Spinal cord (tissue), 9 donors: ENCODE measurements at regions not wholly inside any gene's neighbourhood (a gene's known extent, or its start where the extent isn't known, plus 50 kb on each side); places are given as distances from the start of the nearest gene placed in this dataset.
A peak's percentile ranks its signal among the peaks of the same experiment; 100 is the strongest.

Experiments
- DNase-seq, 6 donors: peaks; one replicate each; pipeline versions ENCODE4 v3.0.0 to v3.0.0-alpha.2; 2013 to 2015; ENCODE audit warnings: low spot score in 6 of 6, low read depth in 4 of 6
- H3K27ac ChIP-seq: one replicate; pipeline ENCODE4 v1.5.1; 2013; ENCODE audit warnings: low read depth, low read length, control low read depth
- H3K27me3 ChIP-seq: one replicate; pipeline ENCODE4 v1.6.1; 2013; ENCODE audit warnings: low read length; ENCODE audit not compliant: control insufficient read depth, insufficient read depth
- H3K36me3 ChIP-seq: one replicate; pipeline ENCODE4 v1.6.1; 2013; ENCODE audit warnings: low read length; ENCODE audit not compliant: control insufficient read depth, insufficient read depth
- H3K4me1 ChIP-seq: one replicate; pipeline ENCODE4 v1.6.1; 2013; ENCODE audit warnings: low read length; ENCODE audit not compliant: control insufficient read depth, insufficient read depth
- H3K4me3 ChIP-seq: one replicate; pipeline ENCODE4 v1.5.1; 2013; ENCODE audit warnings: low read depth, low read length, control low read depth
- H3K9me3 ChIP-seq: one replicate; pipeline ENCODE4 v1.6.1; 2013; ENCODE audit warnings: low read length; ENCODE audit not compliant: control insufficient read depth, insufficient read depth
- WGBS: methylation state at CpG from one replicate; pipeline ENCODE4 v1.1.5; 2013; ENCODE audit warnings: missing lambda C conversion rate; ENCODE audit not compliant: insufficient coverage; 5-methylcytosine and 5-hydroxymethylcytosine counted together
- donor health status: healthy.

- H3K4me1 ChIP-seq = no peaks in the 10 kb centered on the region
- H3K27me3 ChIP-seq = no peaks in the 10 kb centered on the region
- no peak overlapping the region for H3K4me3 ChIP-seq
- no peak overlapping the region for H3K27ac ChIP-seq
- no peak for DNase-seq
- H3K36me3 ChIP-seq = no peaks in the 10 kb centered on the region
- 91% methylated on average over 15 of the region's 16 CpGs for WGBS
- no peaks in the 10 kb centered on the region for H3K9me3 ChIP-seq
Measured at GRCh38 chr5:98121036-98121936, 652.2 kb upstream of the RGMB start.

- DNase-seq = no peak
- Histone ChIP-seq H3K9me3 (no peaks in the 10 kb centered on the region), H3K27ac (no peak overlapping the region), H3K4me3 (no peak overlapping the region), H3K27me3 (no peaks in the 10 kb centered on the region), H3K4me1 (no peaks in the 10 kb centered on the region), H3K36me3 (no peaks in the 10 kb centered on the region)
- no CpG with 5 or more reads among the region's 2 CpGs for WGBS
Measured at GRCh38 chr5:98128271-98128670, 645.2 kb upstream of the RGMB start.

DNA sequence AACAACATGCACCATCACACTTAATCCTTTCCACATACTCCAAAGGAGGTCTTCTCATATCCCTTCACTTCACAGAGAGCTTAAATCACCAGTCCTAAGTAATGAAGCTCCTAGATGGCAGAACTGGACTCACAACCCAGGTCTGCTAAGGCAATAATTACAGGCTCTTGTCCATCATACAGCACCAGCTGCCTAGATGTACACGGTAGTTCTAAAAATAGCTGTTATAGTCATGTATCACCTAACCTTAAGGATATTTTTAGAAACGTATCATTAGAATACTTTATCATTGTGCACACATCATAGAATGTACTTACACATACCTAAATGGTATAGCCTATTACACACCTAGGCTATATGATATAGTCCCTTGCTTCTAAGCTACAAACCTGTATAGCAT lies 644.6 kb upstream of the RGMB start:
- no peaks in the 10 kb centered on the region for H3K36me3 ChIP-seq
- H3K27me3 ChIP-seq = no peaks in the 10 kb centered on the region
- no CpG with 5 or more reads among the region's 2 CpGs for WGBS
- H3K9me3 ChIP-seq = no peaks in the 10 kb centered on the region
- no peak overlapping the region for H3K4me3 ChIP-seq
- no peak for DNase-seq
- no peak overlapping the region for H3K27ac ChIP-seq
- no peaks in the 10 kb centered on the region for H3K4me1 ChIP-seq

DNA sequence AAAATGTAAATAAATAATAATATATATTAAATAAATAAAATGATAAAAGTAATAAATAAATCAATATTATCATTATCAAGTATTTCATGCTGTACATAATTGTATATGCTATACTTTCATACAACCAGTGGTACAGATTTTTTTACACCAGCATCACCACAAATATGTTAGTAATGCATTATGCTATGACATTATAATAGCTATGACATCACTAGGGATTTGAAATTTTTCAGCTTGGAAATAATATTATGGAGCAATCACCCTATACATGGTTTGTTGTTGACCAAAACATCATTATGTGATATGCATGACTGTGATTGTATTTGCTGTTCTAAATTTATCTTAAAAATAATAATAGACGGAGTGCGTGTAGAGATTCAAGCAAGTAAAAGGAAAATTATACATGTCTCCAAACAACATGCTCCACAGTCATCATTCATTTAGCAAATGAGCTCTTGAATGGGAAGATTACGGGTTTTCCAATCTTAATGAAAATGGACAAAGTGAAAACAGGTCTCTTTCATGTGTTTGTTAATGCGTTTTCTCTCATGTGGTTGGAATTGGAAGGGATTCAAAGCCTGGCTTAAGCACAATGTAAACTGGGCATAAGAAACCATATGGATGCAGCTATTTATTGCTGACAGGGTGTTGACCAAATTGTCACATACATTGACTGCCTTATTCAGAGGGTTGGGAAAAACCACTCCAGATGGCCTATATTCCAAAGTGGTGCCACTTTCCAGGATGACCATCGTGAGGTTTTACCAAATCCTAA lies 643.0 kb upstream of the RGMB start:
- H3K9me3 ChIP-seq = no peaks in the 10 kb centered on the region
- 84% methylated on average over 3 of the region's 5 CpGs for WGBS
- H3K36me3 ChIP-seq = no peaks in the 10 kb centered on the region
- no peaks in the 10 kb centered on the region for H3K27me3 ChIP-seq
- H3K27ac ChIP-seq = no peak overlapping the region
- H3K4me1 ChIP-seq = no peaks in the 10 kb centered on the region
- peak in 1 of 6 donors; percentile 36 for DNase-seq
- no peak overlapping the region for H3K4me3 ChIP-seq

- Histone ChIP-seq H3K36me3 (no peaks in the 10 kb centered on the region), H3K4me3 (no peak overlapping the region), H3K4me1 (no peaks in the 10 kb centered on the region), H3K27ac (no peak overlapping the region), H3K27me3 (no peaks in the 10 kb centered on the region), H3K9me3 (no peaks in the 10 kb centered on the region)
- DNase-seq = no peak
- no CpG with 5 or more reads among the region's 1 CpG for WGBS
Measured at GRCh38 chr5:98144116-98144515, 629.3 kb upstream of the RGMB start.

- Histone ChIP-seq H3K27ac (no peak overlapping the region), H3K4me3 (no peak overlapping the region), H3K9me3 (no peaks in the 10 kb centered on the region), H3K27me3 (no peaks in the 10 kb centered on the region), H3K36me3 (no peaks in the 10 kb centered on the region), H3K4me1 (no peaks in the 10 kb centered on the region)
- no peak for DNase-seq
- no CpG with 5 or more reads among the region's 2 CpGs for WGBS
Measured at GRCh38 chr5:98144710-98145109, 628.8 kb upstream of the RGMB start.

DNA sequence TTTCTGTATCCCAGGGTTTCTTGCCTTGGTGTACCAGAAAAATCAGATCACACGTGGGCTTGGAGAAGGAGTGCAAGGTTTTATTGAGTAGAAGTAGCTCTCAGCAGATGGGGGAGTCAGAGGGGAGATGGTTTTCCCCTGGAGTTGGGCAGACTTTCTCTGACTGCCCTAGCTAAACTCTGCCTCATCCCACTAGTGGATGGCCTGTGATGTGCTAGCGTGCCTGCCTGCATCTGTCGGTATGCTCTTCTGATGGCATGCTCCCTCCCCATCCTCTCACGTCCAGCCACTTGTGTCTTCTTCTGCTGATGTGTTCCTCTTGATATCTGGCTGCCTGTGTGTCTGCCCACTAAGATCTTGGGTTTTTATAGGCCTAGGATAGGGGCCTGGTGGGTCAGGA lies 616.1 kb upstream of the RGMB start:
- Histone ChIP-seq H3K36me3 (no peaks in the 10 kb centered on the region), H3K27me3 (no peaks in the 10 kb centered on the region), H3K4me1 (no peaks in the 10 kb centered on the region), H3K4me3 (no peak overlapping the region), H3K9me3 (no peaks in the 10 kb centered on the region), H3K27ac (no peak overlapping the region)
- no peak for DNase-seq
- WGBS = 100% methylated on average over 4 of the region's 4 CpGs

- H3K27ac ChIP-seq = no peak overlapping the region
- H3K27me3 ChIP-seq = no peaks in the 10 kb centered on the region
- WGBS = 97% methylated on average over 5 of the region's 6 CpGs
- no peaks in the 10 kb centered on the region for H3K4me1 ChIP-seq
- no peak overlapping the region for H3K4me3 ChIP-seq
- H3K36me3 ChIP-seq = no peaks in the 10 kb centered on the region
- no peaks in the 10 kb centered on the region for H3K9me3 ChIP-seq
- no peak for DNase-seq
Measured at GRCh38 chr5:98158440-98158839, 615.0 kb upstream of the RGMB start.

DNA sequence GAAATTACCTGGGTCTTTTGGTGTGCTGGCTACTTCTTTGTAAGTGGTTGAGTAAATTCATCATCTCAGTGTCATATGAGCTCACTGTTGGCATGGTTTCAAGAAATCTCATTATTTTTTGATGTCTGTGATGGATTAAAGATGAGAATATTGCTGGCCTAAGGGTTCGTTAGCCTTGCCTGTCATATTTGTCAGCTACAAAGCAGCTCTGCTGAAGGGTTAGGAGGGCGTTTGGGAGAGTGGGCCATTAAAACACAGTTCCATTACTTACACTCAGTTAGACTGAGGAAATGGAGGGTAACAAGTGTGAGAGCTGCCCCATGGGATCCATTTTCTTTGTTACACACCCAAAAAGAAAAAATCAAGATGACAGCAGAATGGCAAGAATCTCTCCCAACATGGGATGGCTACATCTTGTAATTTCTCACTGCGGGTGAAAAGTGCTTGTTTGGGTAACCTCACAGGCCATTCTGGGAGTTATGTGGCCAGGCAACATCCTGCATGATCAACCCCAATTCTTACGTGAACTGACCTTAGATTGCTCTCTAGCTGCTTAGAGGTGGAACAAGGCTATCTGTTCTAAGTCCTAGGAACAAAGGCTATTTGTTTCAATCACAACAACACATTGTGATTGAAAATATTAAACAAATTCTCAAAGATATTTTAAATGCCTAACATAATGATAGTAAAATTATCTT lies 609.5 kb upstream of the RGMB start:
- 79% methylated on average over 2 of the region's 4 CpGs for WGBS
- Histone ChIP-seq H3K9me3 (no peaks in the 10 kb centered on the region), H3K4me1 (no peaks in the 10 kb centered on the region), H3K27me3 (no peaks in the 10 kb centered on the region), H3K36me3 (no peaks in the 10 kb centered on the region), H3K4me3 (no peak overlapping the region), H3K27ac (no peak overlapping the region)
- peak in 2 of 6 donors; percentile 10 to 84 for DNase-seq
